HepG2 (cell line): ENCODE measurements at regions not wholly inside any gene's neighbourhood (a gene's known extent, or its start where the extent isn't known, plus 50 kb on each side); places are given as distances from the start of the nearest gene placed in this dataset.

Experiments
- NFIC ChIP-seq: IDR thresholded peaks from 2 replicates; pipeline ENCODE4 v1.6.1; 2012; ENCODE audit warnings: mild to moderate bottlenecking, low read length, inconsistent platforms
- TF ChIP-seq, protein P1 (sequence below): sonication (generic); formaldehyde crosslinking; IDR thresholded peaks from 2 replicates; pipeline ENCODE4 v1.5.0; 2020; ENCODE audit warnings: mild to moderate bottlenecking, missing genetic modification reagents

DNA sequence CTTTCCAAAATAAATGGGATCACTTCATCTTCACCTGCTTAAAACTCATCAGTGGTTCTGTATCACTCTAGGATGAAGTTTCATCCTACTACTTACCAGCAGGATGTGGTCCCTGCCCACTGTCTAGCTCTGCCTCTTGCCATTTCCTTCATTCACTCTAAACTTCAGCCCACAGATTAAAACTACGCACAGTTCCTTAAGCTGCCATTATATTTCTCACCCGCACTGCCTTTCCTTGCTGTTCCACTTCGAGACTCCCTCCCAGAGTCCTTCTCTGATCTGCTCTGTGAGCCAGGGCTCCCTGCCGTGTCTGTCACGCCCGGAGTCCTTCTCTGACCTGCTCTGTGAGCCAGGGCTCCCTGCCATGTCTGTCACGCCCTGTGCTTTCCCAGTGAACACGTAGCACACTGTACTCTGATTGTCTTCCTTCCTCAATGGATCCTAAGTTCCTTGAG is 52.0 kb upstream of the NPAS1 start (continued):
- TF ChIP-seq, protein P1, sequence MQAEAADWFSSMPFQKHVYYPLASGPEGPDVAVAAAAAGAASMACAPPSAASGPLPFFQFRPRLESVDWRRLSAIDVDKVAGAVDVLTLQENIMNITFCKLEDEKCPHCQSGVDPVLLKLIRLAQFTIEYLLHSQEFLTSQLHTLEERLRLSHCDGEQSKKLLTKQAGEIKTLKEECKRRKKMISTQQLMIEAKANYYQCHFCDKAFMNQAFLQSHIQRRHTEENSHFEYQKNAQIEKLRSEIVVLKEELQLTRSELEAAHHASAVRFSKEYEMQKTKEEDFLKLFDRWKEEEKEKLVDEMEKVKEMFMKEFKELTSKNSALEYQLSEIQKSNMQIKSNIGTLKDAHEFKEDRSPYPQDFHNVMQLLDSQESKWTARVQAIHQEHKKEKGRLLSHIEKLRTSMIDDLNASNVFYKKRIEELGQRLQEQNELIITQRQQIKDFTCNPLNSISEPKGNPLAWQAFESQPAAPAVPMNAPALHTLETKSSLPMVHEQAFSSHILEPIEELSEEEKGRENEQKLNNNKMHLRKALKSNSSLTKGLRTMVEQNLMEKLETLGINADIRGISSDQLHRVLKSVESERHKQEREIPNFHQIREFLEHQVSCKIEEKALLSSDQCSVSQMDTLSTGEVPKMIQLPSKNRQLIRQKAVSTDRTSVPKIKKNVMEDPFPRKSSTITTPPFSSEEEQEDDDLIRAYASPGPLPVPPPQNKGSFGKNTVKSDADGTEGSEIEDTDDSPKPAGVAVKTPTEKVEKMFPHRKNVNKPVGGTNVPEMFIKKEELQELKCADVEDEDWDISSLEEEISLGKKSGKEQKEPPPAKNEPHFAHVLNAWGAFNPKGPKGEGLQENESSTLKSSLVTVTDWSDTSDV (CRISPR knock-in tag), result no peak
- TF ChIP-seq NFIC, result no peak
- TF ChIP-seq, all 625 proteins: peak for 0
